Naive thymus-derived CD8-positive, alpha-beta T cell (primary cell): ENCODE measurements at regions not wholly inside any gene's neighbourhood (a gene's known extent, or its start where the extent isn't known, plus 50 kb on each side); places are given as distances from the start of the nearest gene placed in this dataset.

Experiments
- ATAC-seq, 2 donors: fragments of 150-1000 bp; cut with Tn5 transposase in 1 of 2; sonication (Bioruptor Pico), chemical (Tn5 transposase) in 1 of 2; 1 replicate in 1 of 2; 2 replicates in 1 of 2; pipeline ENCODE4 v1.10.0; 2021; ENCODE audit warnings: mild to moderate bottlenecking in 2 of 2, moderate library complexity in 2 of 2
- POLR2A ChIA-PET: fragments of 350-600 bp; sonication (Branson Sonifier 250); formaldehyde crosslinking; loops from one replicate; lab custom pipeline; 2021; ENCODE audit warnings: antibody characterized with exemption; lab: Charles Lee
- DNase-seq, 10 donors: peaks; one replicate each; pipeline versions ENCODE4 v3.0.0 to v3.0.0-alpha.2; 2020 to 2022
- H3K27ac Mint-ChIP-seq, 10 donors: one replicate each; pipeline ENCODE4 v1.8.0; 2020 to 2022; ENCODE audit warnings: mild to moderate bottlenecking in 10 of 10, mixed read lengths in 10 of 10, moderate library complexity in 4 of 10, inconsistent platforms in 1 of 10
- H3K27me3 Mint-ChIP-seq, 5 donors: one replicate each; pipeline ENCODE4 v1.8.0; 2021 to 2022; ENCODE audit warnings: mixed read lengths in 5 of 5
- H3K36me3 Mint-ChIP-seq, 3 donors: one replicate each; pipeline ENCODE4 v1.8.0; 2020 to 2022; ENCODE audit warnings: mixed read lengths in 3 of 3, mild to moderate bottlenecking in 2 of 3, inconsistent platforms in 1 of 3
- H3K4me1 Mint-ChIP-seq, 4 donors: one replicate each; pipeline ENCODE4 v1.8.0; 2021 to 2022; ENCODE audit warnings: mixed read lengths in 4 of 4
- H3K4me3 Mint-ChIP-seq, 10 donors: one replicate each; pipeline ENCODE4 v1.8.0; 2020 to 2022; ENCODE audit warnings: mild to moderate bottlenecking in 10 of 10, mixed read lengths in 10 of 10, moderate library complexity in 6 of 10, inconsistent platforms in 1 of 10
- H3K9me3 Mint-ChIP-seq, 9 donors: one replicate each; pipeline ENCODE4 v1.8.0; 2020 to 2022; ENCODE audit warnings: mixed read lengths in 9 of 9, mild to moderate bottlenecking in 3 of 9, inconsistent platforms in 1 of 9, moderate library complexity in 1 of 9

- H3K27ac Mint-ChIP-seq, result no peak overlapping the region
- no peak for ATAC-seq
- peaks cover 7 to 23% (median 18%) of the 10 kb centered on the region in 5 donors for H3K27me3 Mint-ChIP-seq
- POLR2A ChIA-PET, result no interaction called here
- no peak overlapping the region for H3K4me3 Mint-ChIP-seq
- H3K4me1 Mint-ChIP-seq, result peaks cover 0 to 4% (median 0%) of the 10 kb centered on the region in 4 donors
- DNase-seq, result no peak
- H3K36me3 Mint-ChIP-seq, result peaks cover 0 to 4% (median 0%) of the 10 kb centered on the region in 3 donors
- H3K9me3 Mint-ChIP-seq, result peaks cover 0 to 5% (median 2%) of the 10 kb centered on the region in 9 donors
Observed at GRCh38 chr14:66140963-66141362, 345.2 kb upstream of the CCDC196 start.

GRCh38 chr14:66141733-66142132 is 344.4 kb upstream of the CCDC196 start:
- POLR2A ChIA-PET, result no interaction called here
- peaks cover 7 to 25% (median 18%) of the 10 kb centered on the region in 5 donors for H3K27me3 Mint-ChIP-seq
- no peak overlapping the region for H3K4me3 Mint-ChIP-seq
- H3K27ac Mint-ChIP-seq, result peak overlapping the region in 1 of 10 donors; percentile 77
- H3K4me1 Mint-ChIP-seq, result peaks cover 0 to 4% (median 0%) of the 10 kb centered on the region in 4 donors
- ATAC-seq (no peak), DNase-seq (no peak)
- H3K9me3 Mint-ChIP-seq, result peaks cover 0 to 10% (median 2%) of the 10 kb centered on the region in 9 donors
- peaks cover 0 to 4% (median 0%) of the 10 kb centered on the region in 3 donors for H3K36me3 Mint-ChIP-seq

- Mint-ChIP-seq H3K4me3 (no peak overlapping the region), H3K27ac (no peak overlapping the region), H3K27me3 (peaks cover 7 to 29% (median 18%) of the 10 kb centered on the region in 5 donors), H3K36me3 (peaks cover 0 to 4% (median 0%) of the 10 kb centered on the region in 3 donors), H3K9me3 (peaks cover 0 to 14% (median 2%) of the 10 kb centered on the region in 9 donors), H3K4me1 (peaks cover 0 to 4% (median 0%) of the 10 kb centered on the region in 4 donors)
- DNase-seq (no peak), ATAC-seq (no peak)
- POLR2A ChIA-PET, result no interaction called here
Observed at GRCh38 chr14:66143387-66144112, 342.6 kb upstream of the CCDC196 start.

- ATAC-seq, result no peak
- POLR2A ChIA-PET, result no interaction called here
Observed at GRCh38 chr14:66152302-66152701, 333.9 kb upstream of the CCDC196 start.

GRCh38 chr14:66152747-66153146 is 333.4 kb upstream of the CCDC196 start:
- H3K27me3 Mint-ChIP-seq, result peaks cover 0 to 3% (median 0%) of the 10 kb centered on the region in 5 donors
- H3K36me3 Mint-ChIP-seq, result no peaks in the 10 kb centered on the region
- no peak overlapping the region for H3K4me3 Mint-ChIP-seq
- DNase-seq, result no peak
- H3K9me3 Mint-ChIP-seq, result peaks cover 0 to 4% (median 0%) of the 10 kb centered on the region in 9 donors
- no peak overlapping the region for H3K27ac Mint-ChIP-seq
- no peaks in the 10 kb centered on the region for H3K4me1 Mint-ChIP-seq
- POLR2A ChIA-PET, result no interaction called here
- ATAC-seq, result no peak

More at GRCh38 chr14:66152302-66152701, 333.9 kb upstream of the CCDC196 start:
- Mint-ChIP-seq H3K27me3 (peaks cover 0 to 3% (median 0%) of the 10 kb centered on the region in 5 donors), H3K4me3 (no peak overlapping the region), H3K36me3 (no peaks in the 10 kb centered on the region), H3K9me3 (peaks cover 0 to 4% (median 0%) of the 10 kb centered on the region in 9 donors), H3K4me1 (no peaks in the 10 kb centered on the region), H3K27ac (no peak overlapping the region)
- DNase-seq, result no peak

- Mint-ChIP-seq H3K4me1 (no peaks in the 10 kb centered on the region), H3K27ac (no peak overlapping the region), H3K4me3 (no peak overlapping the region), H3K9me3 (peaks cover 0 to 6% (median 0%) of the 10 kb centered on the region in 9 donors), H3K27me3 (peaks cover 1 to 17% (median 12%) of the 10 kb centered on the region in 5 donors), H3K36me3 (peaks cover 0 to 3% (median 0%) of the 10 kb centered on the region in 3 donors)
- DNase-seq, result no peak
- POLR2A ChIA-PET, result no interaction called here
- no peak for ATAC-seq
Observed at GRCh38 chr14:66163023-66163422, 323.1 kb upstream of the CCDC196 start.

- no peaks in the 10 kb centered on the region for H3K36me3 Mint-ChIP-seq
- DNase-seq (no peak), ATAC-seq (no peak)
- POLR2A ChIA-PET, result no interaction called here
- no peaks in the 10 kb centered on the region for H3K4me1 Mint-ChIP-seq
- H3K27me3 Mint-ChIP-seq, result peaks cover 2 to 12% (median 8%) of the 10 kb centered on the region in 5 donors
- H3K27ac Mint-ChIP-seq, result no peak overlapping the region
- H3K9me3 Mint-ChIP-seq, result peaks cover 0 to 6% (median 0%) of the 10 kb centered on the region in 9 donors
- H3K4me3 Mint-ChIP-seq, result no peak overlapping the region
Observed at GRCh38 chr14:66165337-66165736, 320.8 kb upstream of the CCDC196 start.

- Mint-ChIP-seq H3K27ac (no peak overlapping the region), H3K9me3 (peaks cover 0 to 3% (median 0%) of the 10 kb centered on the region in 9 donors), H3K4me3 (no peak overlapping the region), H3K4me1 (no peaks in the 10 kb centered on the region), H3K36me3 (no peaks in the 10 kb centered on the region), H3K27me3 (peaks cover 9 to 40% (median 16%) of the 10 kb centered on the region in 5 donors)
- ATAC-seq, result no peak
- no peak for DNase-seq
- POLR2A ChIA-PET, result no interaction called here
Observed at GRCh38 chr14:66174453-66174891, 311.7 kb upstream of the CCDC196 start.

- Mint-ChIP-seq H3K27me3 (peaks cover 8 to 17% (median 14%) of the 10 kb centered on the region in 5 donors), H3K4me1 (no peaks in the 10 kb centered on the region), H3K27ac (no peak overlapping the region), H3K9me3 (peaks cover 0 to 3% (median 0%) of the 10 kb centered on the region in 9 donors), H3K36me3 (no peaks in the 10 kb centered on the region), H3K4me3 (no peak overlapping the region)
- no peak for ATAC-seq
- POLR2A ChIA-PET, result no interaction called here
- DNase-seq, result no peak
Observed at GRCh38 chr14:66177935-66178334, 308.2 kb upstream of the CCDC196 start.

GRCh38 chr14:66196670-66197069 is 289.5 kb upstream of the CCDC196 start:
- Mint-ChIP-seq H3K27ac (no peak overlapping the region), H3K4me3 (no peak overlapping the region), H3K4me1 (no peaks in the 10 kb centered on the region), H3K9me3 (peaks cover 0 to 17% (median 6%) of the 10 kb centered on the region in 9 donors), H3K27me3 (peaks cover 14 to 58% (median 25%) of the 10 kb centered on the region in 5 donors), H3K36me3 (peaks cover 0 to 25% (median 15%) of the 10 kb centered on the region in 3 donors)
- POLR2A ChIA-PET, result no interaction called here
- ATAC-seq (no peak), DNase-seq (no peak)

GRCh38 chr14:66197276-66197675 is 288.9 kb upstream of the CCDC196 start:
- DNase-seq, result no peak
- no peak for ATAC-seq
- Mint-ChIP-seq H3K36me3 (peaks cover 0 to 27% (median 15%) of the 10 kb centered on the region in 3 donors), H3K4me3 (no peak overlapping the region), H3K9me3 (peaks cover 0 to 17% (median 11%) of the 10 kb centered on the region in 9 donors), H3K27me3 (peaks cover 15 to 64% (median 25%) of the 10 kb centered on the region in 5 donors), H3K4me1 (no peaks in the 10 kb centered on the region), H3K27ac (no peak overlapping the region)
- POLR2A ChIA-PET, result no interaction called here

GRCh38 chr14:66206554-66206953 is 279.6 kb upstream of the CCDC196 start:
- H3K9me3 Mint-ChIP-seq, result peaks cover 11 to 67% (median 37%) of the 10 kb centered on the region in 9 donors
- no peak overlapping the region for H3K27ac Mint-ChIP-seq
- H3K4me1 Mint-ChIP-seq, result no peaks in the 10 kb centered on the region
- POLR2A ChIA-PET, result no interaction called here
- peaks cover 0 to 39% (median 6%) of the 10 kb centered on the region in 5 donors for H3K27me3 Mint-ChIP-seq
- peaks cover 2 to 15% (median 4%) of the 10 kb centered on the region in 3 donors for H3K36me3 Mint-ChIP-seq
- DNase-seq (no peak), ATAC-seq (no peak)
- H3K4me3 Mint-ChIP-seq, result no peak overlapping the region

GRCh38 chr14:66216763-66217162 is 269.4 kb upstream of the CCDC196 start:
- POLR2A ChIA-PET, result no interaction called here
- Mint-ChIP-seq H3K27ac (no peak overlapping the region), H3K4me3 (no peak overlapping the region), H3K27me3 (peaks cover 0 to 3% (median 3%) of the 10 kb centered on the region in 5 donors), H3K36me3 (peaks cover 0 to 8% (median 0%) of the 10 kb centered on the region in 3 donors), H3K9me3 (peaks cover 0 to 16% (median 2%) of the 10 kb centered on the region in 9 donors), H3K4me1 (no peaks in the 10 kb centered on the region)
- ATAC-seq (no peak), DNase-seq (no peak)
